Sigmoid colon (tissue), 4 donors: ENCODE measurements at regions not wholly inside any gene's neighbourhood (a gene's known extent, or its start where the extent isn't known, plus 50 kb on each side); places are given as distances from the start of the nearest gene placed in this dataset.
"Not testable (repeated sequence)": the region's sequence is repeated elsewhere in the genome, so short reads cannot be mapped to it uniquely, and the experiment has no call there.

Source experiments
- EP300 ChIP-seq, 4 donors: sonication (generic); formaldehyde crosslinking; IDR thresholded peaks; one replicate each; pipeline ENCODE4 v1.6.1; 2017; ENCODE audit warnings: antibody characterized with exemption in 4 of 4
- POLR2A ChIP-seq, 2 donors: fragments of 450-650 bp; IDR thresholded peaks; one replicate each; pipeline ENCODE4 v1.6.1; 2016; ENCODE audit warnings: antibody characterized with exemption in 2 of 2, mild to moderate bottlenecking in 2 of 2, moderate library complexity in 2 of 2
- POLR2AphosphoS5 ChIP-seq, 4 donors: sonication (generic); formaldehyde crosslinking; IDR thresholded peaks; one replicate each; pipeline ENCODE4 v1.6.1; 2017; ENCODE audit warnings: antibody characterized with exemption in 4 of 4
- TF ChIP-seq, protein P1 (sequence below), 4 experiments: fragments of 450-650 bp in 3 of 4; fragments of 200-600 bp in 1 of 4; IDR thresholded peaks; one replicate each; pipeline ENCODE4 v1.5.1; 2016 to 2019; ENCODE audit warnings: antibody characterized with exemption in 4 of 4, mild to moderate bottlenecking in 3 of 4, moderate library complexity in 2 of 4

DNA sequence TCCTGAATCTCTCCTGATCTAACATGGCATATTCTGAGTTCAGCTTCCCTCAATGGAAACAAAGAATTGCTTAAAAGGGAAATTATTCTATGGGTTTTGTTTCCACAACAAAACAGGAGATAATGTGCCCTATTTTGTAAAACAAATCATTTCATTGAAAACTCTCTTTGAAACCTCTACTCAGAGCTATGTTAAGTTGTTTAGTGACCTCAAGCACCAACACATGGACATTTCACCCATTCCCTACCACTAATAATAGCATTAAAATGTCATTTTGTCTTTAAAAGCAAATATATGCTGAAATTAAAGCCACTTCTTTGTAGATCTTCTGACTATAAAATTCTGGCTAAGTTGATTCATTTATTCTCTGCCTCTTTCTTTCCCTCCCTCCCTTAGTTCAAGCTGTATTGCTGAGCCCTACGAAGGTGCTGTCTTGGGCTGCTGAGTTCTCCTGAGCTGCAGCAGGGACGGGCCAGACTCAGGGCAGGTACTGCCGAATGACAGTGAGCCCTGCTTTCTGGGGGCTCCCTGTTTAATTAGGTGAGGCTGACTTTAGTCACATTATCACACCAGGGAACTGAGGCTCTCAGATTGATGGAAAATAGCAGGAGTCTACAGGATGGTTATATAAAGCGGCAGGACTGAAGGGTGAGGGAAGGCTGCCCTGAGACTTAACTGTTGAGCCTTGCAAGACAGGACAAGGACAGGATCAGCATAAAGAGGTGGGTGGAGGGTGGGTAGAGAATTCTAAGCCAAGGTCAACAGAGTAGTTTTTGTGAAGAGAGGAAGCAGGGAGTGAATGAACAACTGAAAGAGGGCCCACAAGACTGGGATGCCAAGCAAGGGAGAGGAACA lies 1685.1 kb downstream of the SPATA31A7 start:
- TF ChIP-seq, protein P1, sequence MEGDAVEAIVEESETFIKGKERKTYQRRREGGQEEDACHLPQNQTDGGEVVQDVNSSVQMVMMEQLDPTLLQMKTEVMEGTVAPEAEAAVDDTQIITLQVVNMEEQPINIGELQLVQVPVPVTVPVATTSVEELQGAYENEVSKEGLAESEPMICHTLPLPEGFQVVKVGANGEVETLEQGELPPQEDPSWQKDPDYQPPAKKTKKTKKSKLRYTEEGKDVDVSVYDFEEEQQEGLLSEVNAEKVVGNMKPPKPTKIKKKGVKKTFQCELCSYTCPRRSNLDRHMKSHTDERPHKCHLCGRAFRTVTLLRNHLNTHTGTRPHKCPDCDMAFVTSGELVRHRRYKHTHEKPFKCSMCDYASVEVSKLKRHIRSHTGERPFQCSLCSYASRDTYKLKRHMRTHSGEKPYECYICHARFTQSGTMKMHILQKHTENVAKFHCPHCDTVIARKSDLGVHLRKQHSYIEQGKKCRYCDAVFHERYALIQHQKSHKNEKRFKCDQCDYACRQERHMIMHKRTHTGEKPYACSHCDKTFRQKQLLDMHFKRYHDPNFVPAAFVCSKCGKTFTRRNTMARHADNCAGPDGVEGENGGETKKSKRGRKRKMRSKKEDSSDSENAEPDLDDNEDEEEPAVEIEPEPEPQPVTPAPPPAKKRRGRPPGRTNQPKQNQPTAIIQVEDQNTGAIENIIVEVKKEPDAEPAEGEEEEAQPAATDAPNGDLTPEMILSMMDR (IDR thresholded peaks at IDR 0.05), result not testable (repeated sequence)
- TF ChIP-seq POLR2A, POLR2AphosphoS5, EP300 (IDR thresholded peaks at IDR 0.05): not testable (repeated sequence)
